HG03457 (cell line): ENCODE measurements at regions not wholly inside any gene's neighbourhood (a gene's known extent, or its start where the extent isn't known, plus 50 kb on each side); places are given as distances from the start of the nearest gene placed in this dataset.

ENCODE experiments used
- ATAC-seq: cut with Tn5 transposase; IDR thresholded peaks from one replicate; pipeline ENCODE4 v1.9.1; 2021; ENCODE audit warnings: moderate number of reproducible peaks; ENCODE audit not compliant: unreplicated experiment

DNA sequence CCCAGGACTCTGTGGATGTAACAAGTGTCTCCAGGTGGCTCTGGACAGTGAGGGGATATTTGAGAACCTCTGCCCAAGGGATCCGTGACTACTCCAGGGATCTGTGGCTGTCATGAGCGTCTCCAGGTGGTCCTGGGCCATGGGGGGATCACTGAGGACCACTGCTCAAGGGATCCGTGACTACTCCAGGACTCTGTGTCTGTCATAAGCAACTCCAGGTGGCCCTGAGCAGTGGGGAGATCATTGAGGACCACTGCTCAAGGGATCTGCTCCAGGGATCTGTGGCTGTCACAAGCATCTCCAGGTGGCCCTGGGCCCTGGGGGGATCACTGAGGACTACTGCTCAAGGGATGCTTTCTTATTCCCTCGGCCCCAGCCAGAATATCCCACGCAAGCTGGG lies 133.2 kb upstream of the ADARB2 start:
- no peak for ATAC-seq

DNA sequence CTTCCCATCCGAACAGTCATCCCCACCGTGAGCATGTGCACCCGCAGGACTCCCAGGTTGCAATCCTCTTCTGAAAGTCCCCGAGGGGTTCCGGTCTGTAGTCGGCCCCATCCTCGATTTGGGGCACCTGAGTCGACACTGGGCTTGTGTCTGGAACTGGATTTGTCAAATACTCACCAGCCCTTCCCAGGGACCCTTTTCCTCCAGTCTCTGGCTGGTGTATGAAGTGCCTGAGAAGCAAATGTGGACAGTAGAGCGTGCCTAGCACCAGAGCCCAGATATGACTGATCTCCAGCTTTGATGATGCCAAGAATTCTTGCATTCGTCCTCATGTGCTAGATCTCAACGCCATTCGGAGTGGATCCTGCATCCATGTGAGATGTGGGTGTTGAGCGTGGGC lies 132.5 kb upstream of the ADARB2 start:
- no peak for ATAC-seq

DNA sequence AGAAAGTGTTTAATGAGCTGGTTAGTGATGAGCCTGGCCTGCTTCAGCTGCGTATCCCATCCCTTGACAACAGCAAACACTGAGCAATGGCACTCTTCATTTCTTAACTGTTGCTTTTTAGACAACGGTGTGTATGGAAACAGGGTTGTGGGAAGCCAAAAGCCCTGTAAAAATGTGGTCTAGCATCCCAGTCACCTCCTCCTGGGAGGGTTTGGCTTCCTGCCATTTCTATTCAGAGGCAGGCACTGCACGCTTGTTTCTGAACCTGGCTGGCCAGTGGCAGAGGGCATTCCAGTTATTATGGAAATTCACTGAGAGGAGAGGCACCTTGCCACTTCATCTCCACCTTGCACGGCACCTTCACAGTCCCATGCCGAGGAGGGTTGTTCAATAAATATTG lies 123.0 kb upstream of the ADARB2 start:
- ATAC-seq = no peak

DNA sequence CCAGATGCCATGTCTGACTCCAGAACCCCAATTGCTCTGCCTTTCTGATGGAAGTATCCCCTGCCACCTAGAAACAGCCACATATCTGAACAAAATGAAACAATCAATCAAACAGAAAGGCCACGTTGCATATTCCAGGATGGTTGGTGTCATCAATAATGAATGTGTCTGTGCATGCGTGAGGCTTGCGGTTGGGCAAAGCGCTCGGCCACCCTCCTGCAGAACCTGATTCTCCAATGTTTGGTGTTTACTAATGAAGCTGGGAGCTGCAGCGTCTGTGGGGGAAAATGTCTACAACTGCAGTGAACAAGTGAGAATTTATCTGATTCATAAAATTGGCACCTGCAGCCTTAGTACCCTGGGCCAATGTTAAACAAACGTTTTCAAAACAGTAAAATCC lies 121.2 kb upstream of the ADARB2 start:
- ATAC-seq = no peak

DNA sequence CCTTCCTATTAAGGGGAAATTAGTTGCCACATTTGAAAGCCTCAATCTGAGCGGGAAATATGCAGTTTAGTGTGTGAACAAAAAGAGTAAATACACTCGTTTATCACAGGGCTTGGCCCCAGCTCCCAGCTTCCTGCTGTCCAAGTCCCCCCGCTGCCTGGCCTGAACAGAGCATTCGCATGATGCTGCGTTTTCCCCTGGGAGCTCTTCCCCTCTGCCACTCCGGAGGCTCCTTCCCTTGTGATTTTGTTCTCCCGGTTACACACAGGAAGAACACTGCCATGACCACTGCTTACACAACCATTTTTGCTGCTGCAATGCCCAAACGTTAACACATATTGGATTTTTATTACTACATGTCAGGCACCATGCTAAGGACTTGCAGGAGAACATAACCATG lies 120.7 kb upstream of the ADARB2 start:
- no peak for ATAC-seq

DNA sequence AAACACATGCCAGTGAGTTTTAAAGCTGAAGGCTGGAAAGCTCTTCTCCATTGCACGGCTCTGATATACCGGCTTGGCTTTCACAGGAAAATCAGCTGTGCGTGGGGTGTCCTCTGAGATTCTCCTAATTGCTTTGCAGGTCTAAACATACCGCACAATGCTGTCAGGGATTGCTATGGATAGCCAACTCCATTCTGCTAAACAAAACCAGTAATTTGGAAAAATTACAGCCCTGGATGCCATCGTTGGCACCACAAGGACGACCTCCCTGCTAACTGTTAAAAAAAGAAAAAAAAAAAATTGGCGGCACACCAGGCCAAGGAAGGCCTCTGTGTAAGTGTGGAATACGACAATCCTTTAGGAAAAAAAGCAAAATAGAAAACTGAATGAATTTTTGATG lies 118.6 kb upstream of the ADARB2 start:
- no peak for ATAC-seq

DNA sequence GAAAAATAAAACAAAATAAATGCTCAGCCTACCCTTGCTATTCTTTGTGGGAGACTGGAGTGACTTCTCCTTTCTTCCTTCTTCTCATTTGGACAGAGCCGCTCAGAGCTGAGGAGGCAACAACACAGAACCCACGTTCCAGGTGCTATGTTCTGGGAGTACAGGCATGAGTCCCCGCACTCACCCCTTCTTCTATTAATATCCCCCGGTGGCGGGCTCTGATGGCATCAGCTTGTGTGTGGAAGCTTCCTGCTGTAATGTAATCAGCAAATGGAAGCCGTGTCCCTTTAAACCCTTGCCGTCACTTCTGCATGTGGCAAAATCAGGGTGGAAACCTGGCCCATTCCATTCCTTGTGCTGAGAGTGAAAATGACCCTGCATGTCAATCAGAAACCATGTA lies 116.9 kb upstream of the ADARB2 start:
- ATAC-seq = no peak

DNA sequence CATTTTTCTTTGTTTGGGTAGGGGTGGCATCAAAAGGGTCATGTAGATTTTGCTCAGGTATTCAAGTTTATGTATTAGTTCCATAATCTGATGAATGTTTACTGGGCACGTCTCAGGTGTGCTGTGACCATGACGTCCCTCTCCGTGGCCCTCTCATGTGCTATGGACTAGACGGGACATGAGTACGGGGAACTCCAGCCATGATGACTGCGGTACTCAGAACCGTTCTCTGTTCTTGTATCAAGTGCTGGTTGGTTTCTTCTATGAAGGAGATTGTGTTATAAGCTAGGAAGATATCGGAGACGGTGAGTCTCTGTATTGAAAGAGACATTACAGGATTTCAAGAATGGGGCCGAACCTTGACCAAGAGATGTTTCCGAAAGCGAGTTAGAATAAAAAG lies 116.5 kb upstream of the ADARB2 start:
- no peak for ATAC-seq

DNA sequence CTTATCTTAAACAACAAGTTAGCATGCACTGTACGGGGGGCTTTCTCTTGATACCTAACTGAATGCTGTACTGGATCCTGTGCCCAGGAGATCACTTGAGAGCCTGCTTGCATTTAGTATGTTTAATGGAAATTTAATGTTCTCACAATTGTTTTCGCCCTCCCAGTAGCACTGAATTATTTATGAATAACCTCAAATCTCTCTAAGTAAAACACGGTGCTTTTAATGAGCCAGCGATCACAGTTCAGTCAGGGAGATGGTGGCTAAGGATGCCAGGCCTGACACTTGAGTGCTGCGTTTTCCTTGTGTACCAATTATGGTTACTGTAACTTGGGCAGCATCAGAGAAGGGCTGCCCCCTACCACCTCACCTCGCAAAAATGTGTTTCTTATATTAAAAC lies 115.5 kb upstream of the ADARB2 start:
- ATAC-seq = no peak

DNA sequence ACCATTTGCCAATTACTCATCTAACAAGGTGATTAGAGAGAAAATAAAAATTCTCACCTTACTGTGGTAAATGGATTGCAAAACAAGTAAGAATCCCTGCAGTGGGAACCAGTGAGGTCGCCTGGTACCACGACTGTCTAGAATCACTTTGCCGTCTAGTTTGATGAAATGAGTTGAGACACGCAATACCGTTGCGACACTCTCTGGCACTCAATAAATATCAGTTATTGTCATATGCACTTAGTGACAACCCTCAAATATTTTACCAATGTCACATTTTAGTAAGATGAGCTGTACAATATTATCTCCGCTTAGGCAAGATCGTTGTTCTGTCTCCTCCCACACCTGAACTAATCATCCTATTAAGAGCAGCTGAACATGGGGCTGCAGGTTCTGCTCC lies 114.4 kb upstream of the ADARB2 start:
- ATAC-seq = no peak

DNA sequence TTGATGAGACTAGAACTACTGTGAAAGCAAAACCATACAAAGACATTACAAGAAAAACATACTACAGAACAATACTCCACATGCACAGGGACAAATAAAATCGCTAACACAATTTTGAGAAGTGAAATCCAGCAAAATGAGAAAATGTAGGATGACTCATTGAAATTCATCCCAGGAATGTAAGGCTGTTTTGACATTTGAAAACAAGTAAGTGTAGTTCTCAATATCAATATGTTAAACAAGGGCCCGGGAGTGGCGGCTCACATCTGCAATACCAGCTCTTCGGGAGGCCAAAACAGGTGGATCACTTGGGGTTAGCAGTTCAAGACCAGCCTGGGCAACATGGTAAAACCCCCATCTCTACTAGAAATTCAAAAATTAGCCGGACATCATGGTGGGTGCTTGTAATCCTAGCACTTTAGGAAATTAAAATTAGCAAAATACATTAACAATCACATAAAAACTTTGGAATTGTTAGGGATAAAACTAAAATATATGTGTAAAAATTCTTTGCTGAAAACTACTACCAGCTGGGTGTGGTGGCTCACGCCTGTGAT lies 113.7 kb upstream of the ADARB2 start:
- no peak for ATAC-seq

DNA sequence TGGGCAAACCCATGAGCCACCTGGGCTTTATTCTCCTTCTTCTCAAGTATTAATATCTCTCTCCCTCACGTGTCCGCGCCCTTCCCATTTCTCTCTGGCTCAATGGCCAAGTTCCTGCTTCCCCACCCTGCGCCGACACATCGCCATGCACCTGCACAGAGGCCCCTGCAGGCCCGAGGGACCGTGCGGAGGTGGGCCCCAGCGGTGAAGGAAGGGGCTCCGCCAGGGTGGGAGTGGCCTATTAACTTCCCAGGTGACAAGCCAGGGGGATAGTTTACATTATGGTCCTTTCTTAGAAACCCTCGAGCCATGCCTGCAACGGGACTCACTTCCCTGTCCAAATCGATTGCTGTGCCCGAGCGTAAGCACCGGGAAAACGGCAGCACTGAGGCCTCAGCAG lies 110.0 kb upstream of the ADARB2 start:
- no peak for ATAC-seq

DNA sequence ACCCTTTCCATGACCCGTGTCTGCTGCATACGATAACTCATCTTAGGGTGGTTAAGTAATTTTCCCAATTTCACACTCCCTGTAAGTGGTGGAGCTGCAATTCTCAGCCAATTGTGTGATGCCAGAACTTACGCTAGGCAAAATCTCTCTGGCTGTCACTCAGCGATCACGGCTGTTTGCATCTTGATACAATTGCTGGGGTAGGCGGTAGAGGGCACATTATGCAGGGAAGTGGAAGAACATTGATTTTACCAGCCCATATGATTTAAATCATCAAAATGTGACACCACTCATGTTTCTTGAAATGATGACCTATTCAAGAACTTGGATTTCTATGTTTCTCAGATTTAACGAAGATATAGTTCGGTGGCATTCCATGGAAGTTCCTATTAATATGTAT lies 108.7 kb upstream of the ADARB2 start:
- no peak for ATAC-seq

DNA sequence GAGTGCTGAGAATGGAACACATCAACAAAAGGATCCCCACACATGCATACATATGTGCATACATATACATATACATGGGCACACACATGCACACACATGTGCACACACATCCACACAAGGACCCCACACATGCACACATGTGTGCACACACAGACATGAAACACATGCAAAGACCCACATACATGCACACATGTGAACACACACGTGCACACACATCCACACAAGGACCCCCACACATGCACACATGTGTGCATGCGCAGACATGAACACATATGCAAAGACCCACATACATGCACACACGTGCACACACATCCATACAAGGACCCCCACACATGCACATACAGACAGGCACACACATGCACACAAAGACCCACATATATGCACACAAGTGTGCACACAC lies 104.4 kb upstream of the ADARB2 start:
- ATAC-seq = no peak

DNA sequence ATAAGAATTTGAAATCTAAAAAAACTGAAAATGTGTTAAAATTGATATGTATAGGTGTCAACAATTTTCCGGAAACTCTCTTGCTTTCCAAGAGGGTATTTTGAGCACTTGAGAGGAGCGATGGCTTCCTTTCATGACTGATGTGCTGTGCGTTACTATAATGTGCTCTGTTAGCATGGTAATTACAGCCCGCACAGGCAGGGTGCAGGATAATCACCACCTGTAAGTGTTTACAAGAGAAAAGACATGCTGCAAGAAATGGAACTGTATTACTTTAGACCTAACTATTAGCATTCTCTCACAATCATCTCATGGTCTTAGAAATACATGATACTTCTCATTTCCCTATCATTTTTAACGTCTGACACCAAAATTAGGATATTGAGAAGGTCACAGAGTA lies 92.4 kb upstream of the ADARB2 start:
- no peak for ATAC-seq

DNA sequence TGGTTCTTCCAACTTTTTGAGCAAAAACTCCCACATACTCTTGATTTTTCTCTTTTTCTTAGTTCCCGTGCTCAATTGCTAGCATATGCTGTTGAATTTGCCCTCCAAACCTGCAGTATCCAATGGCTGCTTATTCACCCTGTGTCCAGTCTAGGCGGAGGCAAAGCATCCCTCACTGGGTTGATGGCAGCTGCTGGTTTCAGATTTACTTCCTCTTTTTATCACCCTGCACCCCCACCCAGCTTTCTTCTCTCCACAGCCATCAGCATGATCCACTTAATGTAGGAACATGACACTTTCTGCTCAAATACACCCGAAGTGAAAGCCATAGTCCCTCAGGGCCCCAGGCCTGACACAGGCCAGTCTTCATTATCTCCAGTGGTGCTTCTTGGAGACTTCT lies 87.6 kb upstream of the ADARB2 start:
- no peak for ATAC-seq

DNA sequence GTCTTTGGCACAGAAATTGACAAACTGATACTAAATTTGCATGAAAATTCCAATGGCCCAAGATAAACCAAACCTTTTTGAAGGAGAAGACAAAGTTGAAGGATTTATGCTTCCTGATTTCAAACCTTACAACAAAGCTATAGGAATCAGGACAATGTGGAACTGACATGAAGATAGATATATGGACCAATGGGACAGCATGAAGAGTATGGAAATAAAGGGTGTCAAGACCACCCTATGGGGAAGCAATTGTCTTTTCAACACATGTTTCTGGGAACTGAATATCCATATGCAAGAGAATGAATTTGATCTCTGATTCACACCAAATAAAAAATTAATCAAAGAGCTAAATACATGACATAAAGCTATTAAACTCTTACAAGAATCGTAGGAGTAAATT lies 77.2 kb upstream of the ADARB2 start:
- ATAC-seq = no peak

DNA sequence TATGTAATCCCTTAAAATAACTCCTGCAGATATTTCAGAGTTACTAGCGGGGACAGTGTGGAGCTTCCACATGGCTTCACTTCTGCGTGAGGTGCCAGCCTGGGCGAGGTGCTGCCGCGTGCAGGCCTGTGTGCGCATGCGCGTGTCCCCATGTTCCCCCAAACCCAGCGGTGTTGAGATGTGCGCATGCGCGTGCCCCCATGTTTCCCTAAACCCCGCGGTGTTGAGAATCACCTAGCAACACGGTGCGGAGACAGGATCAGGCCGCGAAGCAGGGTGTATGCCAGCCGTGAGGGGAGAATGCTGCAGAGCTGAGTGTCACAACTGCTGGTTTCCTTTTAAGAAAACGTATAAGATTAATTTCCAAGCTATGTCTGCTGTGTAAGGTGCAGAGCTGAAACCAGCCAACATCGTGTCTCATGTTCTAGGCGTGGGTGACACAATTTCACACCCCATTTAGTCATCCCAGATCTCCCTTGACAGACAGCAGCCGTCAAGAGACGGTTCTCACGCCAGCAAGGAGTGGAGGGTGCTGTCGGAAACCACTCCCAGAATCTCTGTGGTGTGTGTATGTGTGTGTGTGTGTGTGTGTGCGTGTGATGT lies 71.9 kb upstream of the ADARB2 start:
- ATAC-seq = no peak

DNA sequence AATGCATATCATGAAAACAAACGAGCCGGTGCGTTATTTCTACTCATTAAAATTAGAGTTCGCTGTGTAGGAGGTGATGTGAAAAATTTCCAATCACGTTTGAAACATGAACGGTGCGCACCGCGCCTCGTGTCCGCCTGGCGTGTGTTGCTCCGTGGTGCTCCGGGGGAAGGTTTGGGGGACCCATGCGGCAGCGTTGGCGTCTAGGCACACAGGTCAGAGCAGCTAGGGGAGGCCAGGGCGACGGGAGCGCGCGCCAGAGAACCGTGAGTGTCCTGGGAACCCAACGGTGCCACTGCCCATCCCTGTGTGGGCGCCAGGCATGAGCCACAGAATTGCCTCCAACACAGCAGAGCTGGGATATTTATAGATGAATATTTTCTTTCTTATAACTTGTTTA lies 70.6 kb upstream of the ADARB2 start:
- no peak for ATAC-seq

DNA sequence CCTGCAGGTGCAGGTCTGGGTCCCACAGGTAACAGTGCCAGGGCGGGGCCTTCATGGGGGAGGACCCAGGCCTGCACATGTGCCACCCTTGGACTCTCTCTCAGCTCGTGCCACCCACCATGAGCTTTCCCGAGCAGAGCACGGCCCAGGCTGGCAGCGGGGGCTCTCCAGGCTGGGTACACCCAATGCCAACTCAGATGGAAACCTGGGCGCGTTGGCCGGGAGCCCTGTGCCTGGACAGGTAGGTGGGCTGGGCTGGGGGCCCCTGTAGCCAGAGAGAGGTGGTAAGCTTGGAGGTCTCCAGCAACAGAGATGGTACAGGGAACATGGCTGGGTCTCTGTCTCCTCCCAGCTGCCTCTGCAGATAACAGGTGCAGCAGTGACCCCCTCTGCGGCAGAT lies 69.9 kb upstream of the ADARB2 start:
- no peak for ATAC-seq

DNA sequence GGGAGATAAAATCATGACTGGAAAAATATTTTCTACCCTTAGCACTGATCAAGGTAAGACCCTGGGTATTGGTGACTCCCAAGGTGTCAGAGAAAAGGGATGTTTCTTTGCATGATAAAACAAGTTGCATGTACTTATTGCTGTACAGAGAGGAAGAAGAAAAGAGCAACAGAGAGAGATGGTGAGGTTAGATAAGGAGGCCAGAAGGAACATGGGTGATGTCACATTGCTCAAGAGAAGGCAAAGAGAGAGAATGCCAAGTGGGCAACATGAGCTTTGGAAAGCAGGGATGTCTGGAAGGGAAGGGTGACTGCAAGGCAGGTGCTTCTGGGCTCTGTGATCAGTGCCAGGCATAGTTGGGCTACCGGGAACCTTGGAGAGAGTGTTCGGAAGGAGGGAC lies 65.1 kb upstream of the ADARB2 start:
- ATAC-seq = no peak

DNA sequence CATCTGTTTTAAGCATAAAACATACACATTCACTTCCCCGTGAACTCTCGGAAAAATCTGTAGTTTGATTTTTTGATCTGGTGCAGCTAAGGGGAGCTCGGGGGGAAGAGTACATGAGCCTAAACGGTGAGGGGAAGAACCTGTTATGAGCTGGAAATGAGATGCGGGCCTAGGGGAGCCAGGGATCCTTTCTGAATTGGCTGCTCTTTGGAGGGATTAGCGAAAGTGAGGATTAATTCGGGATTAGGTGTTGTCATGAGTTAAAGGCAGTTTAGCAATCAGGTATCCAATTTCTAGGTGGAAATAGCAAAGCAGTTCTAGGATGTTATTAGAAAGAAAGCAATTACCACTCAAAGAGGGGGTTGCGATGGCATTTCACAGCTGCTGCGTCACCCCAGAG lies 51.1 kb upstream of the ADARB2 start:
- no peak for ATAC-seq
